NCI-H1417 treated with DMSO at 0.1 percent for 48 hours (cell line): ENCODE measurements at regions not wholly inside any gene's neighbourhood (a gene's known extent, or its start where the extent isn't known, plus 50 kb on each side); places are given as distances from the start of the nearest gene placed in this dataset.

Source experiments
- DNase-seq: peaks from one replicate; lab custom pipeline; 2025; lab: John Stamatoyannopoulos, UW

GRCh38 chr3:14336749-14337598 lies 65.4 kb upstream of the SLC6A6 start:
- DNase-seq = no peak

DNA sequence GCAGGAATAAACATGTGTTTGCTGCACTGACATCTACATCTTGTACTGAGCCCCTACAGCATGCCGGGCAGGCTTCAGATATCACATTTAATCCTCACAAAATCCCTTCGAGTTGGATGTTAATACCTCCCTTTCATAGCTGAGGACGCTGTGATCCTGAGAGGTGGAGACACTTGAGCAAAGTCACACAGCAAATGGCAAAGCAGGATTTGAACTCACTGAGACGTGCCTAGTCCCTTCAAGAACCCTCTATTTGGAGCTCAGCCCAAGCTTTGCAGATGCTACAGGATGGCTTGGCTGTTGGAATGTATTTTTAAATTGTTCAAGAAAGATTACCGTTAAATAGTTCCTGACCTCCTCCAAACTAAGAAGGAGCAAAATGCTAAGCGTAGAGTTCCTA lies 64.6 kb upstream of the SLC6A6 start:
- DNase-seq = no peak

- no peak for DNase-seq
Measured at GRCh38 chr3:14338242-14338641, 64.2 kb upstream of the SLC6A6 start.

- DNase-seq = no peak
Measured at GRCh38 chr3:14338898-14339458, 63.4 kb upstream of the SLC6A6 start.

GRCh38 chr3:14340960-14341708 lies 61.3 kb upstream of the SLC6A6 start:
- no peak for DNase-seq

DNA sequence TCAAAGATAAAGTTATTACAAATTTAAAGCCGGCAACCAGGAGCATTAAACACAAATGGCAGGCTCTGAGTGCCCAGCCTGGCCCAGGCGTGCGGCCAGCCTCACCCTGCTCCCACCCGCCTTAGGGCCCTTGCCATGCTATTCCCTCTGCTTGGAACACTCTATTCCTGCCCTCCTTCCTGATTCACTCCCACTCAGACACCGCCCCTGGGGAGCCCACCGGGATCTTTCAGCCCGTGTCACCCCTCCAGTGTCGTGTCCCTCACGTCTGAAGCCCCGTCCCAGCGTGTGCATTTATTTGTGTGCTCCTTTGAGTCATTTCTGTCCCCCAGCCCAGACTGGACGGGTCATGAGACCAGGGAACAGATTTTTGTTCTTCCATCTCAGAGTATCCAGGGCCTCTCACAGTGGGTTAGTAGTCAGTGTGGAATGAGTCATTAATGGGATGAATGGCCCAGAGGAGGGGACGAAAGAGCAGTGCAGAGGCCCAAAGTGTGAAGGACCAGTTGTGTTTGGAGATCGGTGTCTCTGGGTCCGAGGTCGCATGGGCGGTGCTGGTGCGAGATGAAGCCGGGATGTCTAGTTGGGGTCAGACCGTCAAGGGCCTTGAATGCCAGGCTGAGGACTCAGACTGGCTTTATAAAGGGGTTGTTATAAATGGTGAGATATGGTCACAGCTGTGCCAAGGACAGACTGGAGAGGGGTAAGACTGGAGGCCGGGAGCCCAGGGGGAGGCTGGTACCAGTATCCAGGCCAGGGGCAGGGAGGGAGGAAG lies 58.9 kb upstream of the SLC6A6 start:
- no peak for DNase-seq

GRCh38 chr3:14344351-14344750 lies 58.1 kb upstream of the SLC6A6 start:
- DNase-seq = no peak

DNA sequence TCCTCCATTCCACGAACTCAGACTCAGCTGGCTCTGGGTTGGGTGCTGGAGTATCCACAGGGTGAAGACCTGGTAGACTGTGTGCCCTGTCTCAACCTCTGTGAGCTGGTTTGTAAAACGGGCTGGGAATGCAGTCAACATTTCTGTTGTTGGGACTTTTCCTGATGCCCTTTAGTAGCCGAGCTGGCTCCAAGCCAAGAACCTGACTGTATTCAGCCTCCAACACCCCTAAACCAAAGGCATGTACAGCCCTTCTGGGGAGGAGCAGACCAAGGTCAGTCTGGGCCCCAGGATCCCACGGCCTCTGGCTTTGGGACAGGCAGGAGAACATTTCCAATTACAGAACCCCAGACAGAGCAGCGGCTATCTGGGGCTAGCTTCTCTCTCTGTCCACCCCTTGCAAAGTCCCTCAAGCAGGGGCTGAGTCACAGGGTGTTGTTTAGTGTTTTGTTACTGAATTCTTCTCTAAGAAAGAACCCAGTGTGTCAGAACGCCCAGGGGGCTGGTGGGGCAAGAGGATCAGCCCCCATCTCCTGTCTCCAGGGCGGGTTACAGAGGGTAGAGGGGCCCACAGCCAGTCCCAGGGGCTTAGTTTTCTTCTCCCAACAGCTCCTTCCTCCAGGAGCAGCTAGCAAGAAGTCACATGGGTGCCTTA lies 56.8 kb upstream of the SLC6A6 start:
- DNase-seq = no peak

- DNase-seq = no peak
Measured at GRCh38 chr3:14346191-14346590, 56.2 kb upstream of the SLC6A6 start.

GRCh38 chr3:14346642-14347041 lies 55.8 kb upstream of the SLC6A6 start:
- DNase-seq = no peak

GRCh38 chr3:14347110-14347509 lies 55.3 kb upstream of the SLC6A6 start:
- DNase-seq = no peak

GRCh38 chr3:14351617-14352001 lies 50.8 kb upstream of the SLC6A6 start:
- DNase-seq = no peak

DNA sequence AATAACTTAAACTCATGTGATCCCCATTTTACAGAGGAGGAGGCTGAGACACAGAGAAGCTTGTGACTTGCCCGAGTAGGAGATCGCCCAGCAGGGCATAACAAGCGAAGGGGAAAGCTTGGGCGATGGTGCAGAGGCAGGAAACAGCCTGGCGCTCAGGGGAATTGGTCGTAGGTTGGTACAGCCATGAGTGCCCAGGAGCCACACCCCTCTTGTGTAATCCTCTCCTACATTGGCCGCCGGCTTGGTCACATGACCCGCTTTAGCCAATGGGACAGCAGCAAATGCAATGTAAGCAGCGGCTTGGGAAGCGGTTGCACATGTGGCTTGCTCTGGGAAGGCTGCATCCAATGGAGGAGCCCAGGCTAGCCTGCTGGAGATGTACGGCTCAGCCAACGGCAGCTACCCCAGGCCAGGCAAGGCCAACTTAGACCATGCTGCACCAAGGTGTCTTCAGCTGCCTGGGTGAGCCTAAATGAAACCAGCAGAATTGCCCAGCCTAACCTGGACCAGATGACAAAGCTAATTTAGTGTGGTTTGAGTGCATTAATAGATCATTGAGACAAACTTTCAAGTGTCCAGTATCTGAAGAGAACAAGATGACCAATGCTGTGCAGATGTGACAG lies 50.3 kb upstream of the SLC6A6 start:
- DNase-seq = no peak
